WTC11 (cell line): ENCODE measurements at regions not wholly inside any gene's neighbourhood (a gene's known extent, or its start where the extent isn't known, plus 50 kb on each side); places are given as distances from the start of the nearest gene placed in this dataset.

Experiments
- CTCF ChIP-seq: fragments of 200-600 bp; IDR thresholded peaks from 2 replicates; pipeline ENCODE4 v1.8.0; 2022; ENCODE audit warnings: antibody characterized with exemption
- ETV6 ChIP-seq: sonication (generic); formaldehyde crosslinking; IDR thresholded peaks from 2 replicates; pipeline ENCODE4 v1.8.1; 2022; ENCODE audit warnings: mild to moderate bottlenecking, missing genetic modification reagents
- GABPB1 ChIP-seq: sonication (generic); formaldehyde crosslinking; IDR thresholded peaks from 2 replicates; pipeline ENCODE4 v1.8.1; 2023; ENCODE audit warnings: mild to moderate bottlenecking, missing genetic modification reagents
- IRF1 ChIP-seq: sonication (generic); formaldehyde crosslinking; IDR thresholded peaks from 2 replicates; pipeline ENCODE4 v1.8.0; 2023; ENCODE audit warnings: missing genetic modification reagents
- IRF2 ChIP-seq: sonication (generic); formaldehyde crosslinking; IDR thresholded peaks from 2 replicates; pipeline ENCODE4 v1.8.0; 2022; ENCODE audit warnings: low read depth, missing genetic modification reagents, borderline replicate concordance
- JUN ChIP-seq: sonication (generic); formaldehyde crosslinking; IDR thresholded peaks from 2 replicates; pipeline ENCODE4 v1.8.0; 2023; ENCODE audit warnings: mild to moderate bottlenecking, missing genetic modification reagents
- MAX ChIP-seq: sonication (generic); formaldehyde crosslinking; IDR thresholded peaks from 2 replicates; pipeline ENCODE4 v1.8.0; 2022; ENCODE audit warnings: mild to moderate bottlenecking, missing genetic modification reagents
- NR3C1 ChIP-seq: sonication (generic); formaldehyde crosslinking; conservative IDR thresholded peaks from 2 replicates; pipeline ENCODE4 v1.8.1; 2023; ENCODE audit warnings: low read depth, mild to moderate bottlenecking, missing genetic modification reagents
- SMAD4 ChIP-seq: sonication (generic); formaldehyde crosslinking; IDR thresholded peaks from 2 replicates; pipeline ENCODE4 v1.8.0; 2022; ENCODE audit warnings: mild to moderate bottlenecking, missing genetic modification reagents
- SP1 ChIP-seq: sonication (generic); formaldehyde crosslinking; conservative IDR thresholded peaks from 2 replicates; pipeline ENCODE4 v1.8.1; 2022; ENCODE audit warnings: missing genetic modification reagents

- TF ChIP-seq MAX (CRISPR knock-in tag) (no peak), NR3C1 (CRISPR knock-in tag) (no peak), JUN (CRISPR knock-in tag) (no peak), CTCF (no peak), IRF2 (CRISPR knock-in tag) (no peak), ETV6 (CRISPR knock-in tag) (no peak), SMAD4 (no peak), SP1 (no peak), IRF1 (CRISPR knock-in tag) (no peak), GABPB1 (CRISPR knock-in tag) (no peak)
These were observed 399.8 kb upstream of the SLC8A1 start for GRCh38 chr2:40851661-40852060.
